ENCODE measurements at regions not wholly inside any gene's neighbourhood (a gene's known extent, or its start where the extent isn't known, plus 50 kb on each side); places are given as distances from the start of the nearest gene placed in this dataset.

DNA sequence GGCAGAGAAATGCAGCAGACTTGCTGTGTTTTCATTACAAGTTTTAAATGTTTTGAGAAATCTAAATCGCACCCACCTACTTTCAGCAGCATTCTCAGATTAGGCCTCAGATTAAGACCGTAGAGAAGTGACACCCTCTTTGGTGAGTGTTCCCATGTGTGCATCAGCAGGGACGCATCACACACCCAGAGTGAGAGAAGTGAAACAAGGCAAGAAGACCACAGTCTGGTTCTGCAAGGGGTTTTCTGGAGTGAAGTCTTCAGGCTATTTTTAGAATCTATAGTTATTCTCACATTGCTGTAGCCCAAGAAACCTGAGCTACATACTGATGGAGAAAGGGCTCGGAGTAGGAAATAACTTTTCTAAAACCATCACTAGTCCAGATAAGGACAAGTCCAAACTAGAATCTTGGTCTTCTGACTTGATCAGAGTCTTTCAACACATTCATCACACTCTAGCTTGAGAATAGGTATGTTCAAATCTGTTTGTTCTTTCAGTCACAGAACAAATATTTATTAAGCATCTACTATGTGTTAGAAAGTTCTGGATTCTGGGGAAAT, 1216.6 kb upstream of the PIK3C3 start:
- 76% methylated on average over 4 of the region's 4 CpGs for WGBS
- Histone ChIP-seq H3K36me3 (ENCODE audit: control insufficient read depth in 4 of 4, insufficient read depth in 3 of 4, low read depth in 1 of 4, low read length in 3 of 4) (no peaks in the 10 kb centered on the region), H3K4me1 (ENCODE audit: control insufficient read depth in 4 of 4, insufficient read depth in 4 of 4, low read length in 3 of 4) (no peaks in the 10 kb centered on the region), H3K27me3 (ENCODE audit: control insufficient read depth in 4 of 4, insufficient read depth in 4 of 4, low read length in 3 of 4) (no peaks in the 10 kb centered on the region), H3K9ac (ENCODE audit: low read depth in 1 of 2, low read length in 2 of 2) (no peak overlapping the region), H3K4me3 (ENCODE audit: low read depth in 1 of 3, low read length in 3 of 3) (no peak overlapping the region), H3K9me3 (ENCODE audit: control insufficient read depth in 4 of 4, low read length in 3 of 4) (no peaks in the 10 kb centered on the region), H3K27ac (ENCODE audit: low read depth in 1 of 2, low read length in 2 of 2) (no peak overlapping the region)
- no peak for DNase-seq (ENCODE audit: low spot score)
- TF ChIP-seq FOXA1 (IDR thresholded peaks at IDR 0.05) (no peak), HNF4G (IDR thresholded peaks at IDR 0.05) (no peak), NR2F2 (IDR thresholded peaks at IDR 0.05) (no peak), FOXA2 (IDR thresholded peaks at IDR 0.05) (no peak), RAD21 (IDR thresholded peaks at IDR 0.05) (no peak), JUND (IDR thresholded peaks at IDR 0.05) (no peak)
- TF ChIP-seq, protein P1, sequence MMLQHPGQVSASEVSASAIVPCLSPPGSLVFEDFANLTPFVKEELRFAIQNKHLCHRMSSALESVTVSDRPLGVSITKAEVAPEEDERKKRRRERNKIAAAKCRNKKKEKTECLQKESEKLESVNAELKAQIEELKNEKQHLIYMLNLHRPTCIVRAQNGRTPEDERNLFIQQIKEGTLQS (IDR thresholded peaks at IDR 0.05) = no peak
- TF ChIP-seq, protein P2, sequence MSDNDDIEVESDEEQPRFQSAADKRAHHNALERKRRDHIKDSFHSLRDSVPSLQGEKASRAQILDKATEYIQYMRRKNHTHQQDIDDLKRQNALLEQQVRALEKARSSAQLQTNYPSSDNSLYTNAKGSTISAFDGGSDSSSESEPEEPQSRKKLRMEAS (IDR thresholded peaks at IDR 0.05) = no peak

DNA sequence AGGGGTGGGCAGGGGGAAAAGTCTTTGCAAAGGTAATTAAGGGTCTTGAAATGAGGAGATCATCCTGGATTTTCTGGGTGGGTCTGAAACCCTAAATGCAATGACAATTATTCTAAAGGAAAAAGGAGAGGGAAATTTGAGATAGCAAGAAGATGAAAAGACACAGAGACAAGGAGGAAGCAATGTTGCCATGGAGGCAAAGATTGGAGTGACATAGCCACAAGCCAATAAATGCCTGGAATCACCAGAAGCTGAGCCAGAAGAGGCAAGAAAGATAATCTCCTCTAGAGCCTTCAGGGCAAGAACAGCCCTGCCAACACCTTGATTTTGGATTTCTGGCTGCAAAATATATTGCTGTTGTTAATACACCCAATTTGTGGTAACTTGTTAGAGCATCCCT, 1246.3 kb upstream of the PIK3C3 start:
- no peak for TF ChIP-seq FOXA2 (IDR thresholded peaks at IDR 0.05)
- TF ChIP-seq, protein P3, sequence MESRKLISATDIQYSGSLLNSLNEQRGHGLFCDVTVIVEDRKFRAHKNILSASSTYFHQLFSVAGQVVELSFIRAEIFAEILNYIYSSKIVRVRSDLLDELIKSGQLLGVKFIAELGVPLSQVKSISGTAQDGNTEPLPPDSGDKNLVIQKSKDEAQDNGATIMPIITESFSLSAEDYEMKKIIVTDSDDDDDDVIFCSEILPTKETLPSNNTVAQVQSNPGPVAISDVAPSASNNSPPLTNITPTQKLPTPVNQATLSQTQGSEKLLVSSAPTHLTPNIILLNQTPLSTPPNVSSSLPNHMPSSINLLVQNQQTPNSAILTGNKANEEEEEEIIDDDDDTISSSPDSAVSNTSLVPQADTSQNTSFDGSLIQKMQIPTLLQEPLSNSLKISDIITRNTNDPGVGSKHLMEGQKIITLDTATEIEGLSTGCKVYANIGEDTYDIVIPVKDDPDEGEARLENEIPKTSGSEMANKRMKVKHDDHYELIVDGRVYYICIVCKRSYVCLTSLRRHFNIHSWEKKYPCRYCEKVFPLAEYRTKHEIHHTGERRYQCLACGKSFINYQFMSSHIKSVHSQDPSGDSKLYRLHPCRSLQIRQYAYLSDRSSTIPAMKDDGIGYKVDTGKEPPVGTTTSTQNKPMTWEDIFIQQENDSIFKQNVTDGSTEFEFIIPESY (IDR thresholded peaks at IDR 0.05) = no peak
- no peak for TF ChIP-seq EGR1 (IDR thresholded peaks at IDR 0.05; ENCODE audit: low read depth in 2 of 2)
- TF ChIP-seq, protein P4, sequence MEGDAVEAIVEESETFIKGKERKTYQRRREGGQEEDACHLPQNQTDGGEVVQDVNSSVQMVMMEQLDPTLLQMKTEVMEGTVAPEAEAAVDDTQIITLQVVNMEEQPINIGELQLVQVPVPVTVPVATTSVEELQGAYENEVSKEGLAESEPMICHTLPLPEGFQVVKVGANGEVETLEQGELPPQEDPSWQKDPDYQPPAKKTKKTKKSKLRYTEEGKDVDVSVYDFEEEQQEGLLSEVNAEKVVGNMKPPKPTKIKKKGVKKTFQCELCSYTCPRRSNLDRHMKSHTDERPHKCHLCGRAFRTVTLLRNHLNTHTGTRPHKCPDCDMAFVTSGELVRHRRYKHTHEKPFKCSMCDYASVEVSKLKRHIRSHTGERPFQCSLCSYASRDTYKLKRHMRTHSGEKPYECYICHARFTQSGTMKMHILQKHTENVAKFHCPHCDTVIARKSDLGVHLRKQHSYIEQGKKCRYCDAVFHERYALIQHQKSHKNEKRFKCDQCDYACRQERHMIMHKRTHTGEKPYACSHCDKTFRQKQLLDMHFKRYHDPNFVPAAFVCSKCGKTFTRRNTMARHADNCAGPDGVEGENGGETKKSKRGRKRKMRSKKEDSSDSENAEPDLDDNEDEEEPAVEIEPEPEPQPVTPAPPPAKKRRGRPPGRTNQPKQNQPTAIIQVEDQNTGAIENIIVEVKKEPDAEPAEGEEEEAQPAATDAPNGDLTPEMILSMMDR (IDR thresholded peaks at IDR 0.05; ENCODE audit: low read depth, low read length, missing input control) = no peak
- no peak for TF ChIP-seq RXRA (IDR thresholded peaks at IDR 0.05)
- TF ChIP-seq HNF4G (IDR thresholded peaks at IDR 0.05) = no peak
- TF ChIP-seq, protein P5, sequence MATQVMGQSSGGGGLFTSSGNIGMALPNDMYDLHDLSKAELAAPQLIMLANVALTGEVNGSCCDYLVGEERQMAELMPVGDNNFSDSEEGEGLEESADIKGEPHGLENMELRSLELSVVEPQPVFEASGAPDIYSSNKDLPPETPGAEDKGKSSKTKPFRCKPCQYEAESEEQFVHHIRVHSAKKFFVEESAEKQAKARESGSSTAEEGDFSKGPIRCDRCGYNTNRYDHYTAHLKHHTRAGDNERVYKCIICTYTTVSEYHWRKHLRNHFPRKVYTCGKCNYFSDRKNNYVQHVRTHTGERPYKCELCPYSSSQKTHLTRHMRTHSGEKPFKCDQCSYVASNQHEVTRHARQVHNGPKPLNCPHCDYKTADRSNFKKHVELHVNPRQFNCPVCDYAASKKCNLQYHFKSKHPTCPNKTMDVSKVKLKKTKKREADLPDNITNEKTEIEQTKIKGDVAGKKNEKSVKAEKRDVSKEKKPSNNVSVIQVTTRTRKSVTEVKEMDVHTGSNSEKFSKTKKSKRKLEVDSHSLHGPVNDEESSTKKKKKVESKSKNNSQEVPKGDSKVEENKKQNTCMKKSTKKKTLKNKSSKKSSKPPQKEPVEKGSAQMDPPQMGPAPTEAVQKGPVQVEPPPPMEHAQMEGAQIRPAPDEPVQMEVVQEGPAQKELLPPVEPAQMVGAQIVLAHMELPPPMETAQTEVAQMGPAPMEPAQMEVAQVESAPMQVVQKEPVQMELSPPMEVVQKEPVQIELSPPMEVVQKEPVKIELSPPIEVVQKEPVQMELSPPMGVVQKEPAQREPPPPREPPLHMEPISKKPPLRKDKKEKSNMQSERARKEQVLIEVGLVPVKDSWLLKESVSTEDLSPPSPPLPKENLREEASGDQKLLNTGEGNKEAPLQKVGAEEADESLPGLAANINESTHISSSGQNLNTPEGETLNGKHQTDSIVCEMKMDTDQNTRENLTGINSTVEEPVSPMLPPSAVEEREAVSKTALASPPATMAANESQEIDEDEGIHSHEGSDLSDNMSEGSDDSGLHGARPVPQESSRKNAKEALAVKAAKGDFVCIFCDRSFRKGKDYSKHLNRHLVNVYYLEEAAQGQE (IDR thresholded peaks at IDR 0.05) = no peak
- no peak for TF ChIP-seq NR2F2 (IDR thresholded peaks at IDR 0.05)
- no peak for TF ChIP-seq HNF4A (conservative IDR thresholded peaks at IDR 0.05)
- TF ChIP-seq, protein P1 (IDR thresholded peaks at IDR 0.05) = no peak
- TF ChIP-seq, protein P2 (IDR thresholded peaks at IDR 0.05) = no peak
- TF ChIP-seq SP1 (IDR thresholded peaks at IDR 0.05) = no peak
- TF ChIP-seq RAD21 (IDR thresholded peaks at IDR 0.05) = no peak
- TF ChIP-seq GABPA (IDR thresholded peaks at IDR 0.05 in 1 of 2, conservative IDR thresholded peaks at IDR 0.05 in 1 of 2) = no peak
- no peak for TF ChIP-seq YY1 (IDR thresholded peaks at IDR 0.05)
- no peak for DNase-seq (ENCODE audit: low spot score)
- H3K9ac ChIP-seq (ENCODE audit: low read depth in 1 of 2, low read length in 2 of 2) = no peak overlapping the region
- no peaks in the 10 kb centered on the region for H3K36me3 ChIP-seq (ENCODE audit: control insufficient read depth in 4 of 4, insufficient read depth in 3 of 4, low read depth in 1 of 4, low read length in 3 of 4)
- no peaks in the 10 kb centered on the region for H3K27me3 ChIP-seq (ENCODE audit: control insufficient read depth in 4 of 4, insufficient read depth in 4 of 4, low read length in 3 of 4)
- H3K4me1 ChIP-seq (ENCODE audit: control insufficient read depth in 4 of 4, insufficient read depth in 4 of 4, low read length in 3 of 4) = no peaks in the 10 kb centered on the region
- no peak overlapping the region for H3K27ac ChIP-seq (ENCODE audit: low read depth in 1 of 2, low read length in 2 of 2)
- no peaks in the 10 kb centered on the region for H3K9me3 ChIP-seq (ENCODE audit: control insufficient read depth in 4 of 4, low read length in 3 of 4)
- no peak overlapping the region for H3K4me3 ChIP-seq (ENCODE audit: low read depth in 1 of 3, low read length in 3 of 3)

All from liver (tissue), 8 donors.